Fibroblast of gingiva (primary cell): ENCODE measurements at regions not wholly inside any gene's neighbourhood (a gene's known extent, or its start where the extent isn't known, plus 50 kb on each side); places are given as distances from the start of the nearest gene placed in this dataset.
"Not testable (repeated sequence)": the region's sequence is repeated elsewhere in the genome, so short reads cannot be mapped to it uniquely, and the experiment has no call there.

ENCODE experiments used
- DNase-seq: peaks from one replicate; pipeline ENCODE4 v3.0.0-alpha.2; 2011; ENCODE audit warnings: low read depth

GRCh38 chr1:83472066-83472465 is 526.9 kb downstream of the TTLL7 start:
- not testable (repeated sequence) for DNase-seq

- not testable (repeated sequence) for DNase-seq
Observed at GRCh38 chr1:83471272-83471671, 527.7 kb downstream of the TTLL7 start.

GRCh38 chr1:83468336-83468735 is 530.6 kb downstream of the TTLL7 start:
- DNase-seq: not testable (repeated sequence)

GRCh38 chr1:83457735-83458248 is 541.1 kb downstream of the TTLL7 start:
- peak; percentile 37 for DNase-seq

- not testable (repeated sequence) for DNase-seq
Observed at GRCh38 chr1:83457281-83457680, 541.7 kb downstream of the TTLL7 start.

GRCh38 chr1:83455753-83456152 is 543.2 kb downstream of the TTLL7 start:
- not testable (repeated sequence) for DNase-seq

- not testable (repeated sequence) for DNase-seq
Observed at GRCh38 chr1:83445873-83446272, 553.1 kb downstream of the TTLL7 start.

GRCh38 chr1:83442412-83442811 is 556.5 kb downstream of the TTLL7 start:
- DNase-seq: not testable (repeated sequence)

GRCh38 chr1:83440586-83440985 is 558.3 kb downstream of the TTLL7 start:
- not testable (repeated sequence) for DNase-seq

GRCh38 chr1:83440021-83440420 is 558.9 kb downstream of the TTLL7 start:
- not testable (repeated sequence) for DNase-seq

GRCh38 chr1:83438316-83438715 is 560.6 kb downstream of the TTLL7 start:
- DNase-seq: not testable (repeated sequence)

- DNase-seq: not testable (repeated sequence)
Observed at GRCh38 chr1:83435336-83435735, 563.6 kb downstream of the TTLL7 start.

- peak; percentile 8 for DNase-seq
Observed at GRCh38 chr1:83427566-83427965, 571.4 kb downstream of the TTLL7 start.

- not testable (repeated sequence) for DNase-seq
Observed at GRCh38 chr1:83423382-83423781, 575.5 kb downstream of the TTLL7 start.

GRCh38 chr1:83418558-83418957 is 580.4 kb downstream of the TTLL7 start:
- DNase-seq: no peak

GRCh38 chr1:83413839-83414107 is 585.2 kb downstream of the TTLL7 start:
- DNase-seq: not testable (repeated sequence)

- DNase-seq: peak; percentile 36
Observed at GRCh38 chr1:83410746-83411413, 588.1 kb downstream of the TTLL7 start.

GRCh38 chr1:83406693-83407371 is 592.1 kb downstream of the TTLL7 start:
- DNase-seq: peak; percentile 14

GRCh38 chr1:83405789-83406188 is 593.1 kb downstream of the TTLL7 start:
- not testable (repeated sequence) for DNase-seq

- DNase-seq: peak; percentile 1
Observed at GRCh38 chr1:83403500-83403899, 595.4 kb downstream of the TTLL7 start.

GRCh38 chr1:83401146-83401545 is 597.8 kb downstream of the TTLL7 start:
- DNase-seq: not testable (repeated sequence)

GRCh38 chr1:83400173-83400572 is 598.8 kb downstream of the TTLL7 start:
- not testable (repeated sequence) for DNase-seq

GRCh38 chr1:83398125-83398524 is 600.8 kb downstream of the TTLL7 start:
- DNase-seq: not testable (repeated sequence)
